ENCODE measurements at regions not wholly inside any gene's neighbourhood (a gene's known extent, or its start where the extent isn't known, plus 50 kb on each side); places are given as distances from the start of the nearest gene placed in this dataset.

GRCh38 chr9:86837345-86837744 is 110.0 kb downstream of the GAS1 start:
- TF ChIP-seq, protein P1, sequence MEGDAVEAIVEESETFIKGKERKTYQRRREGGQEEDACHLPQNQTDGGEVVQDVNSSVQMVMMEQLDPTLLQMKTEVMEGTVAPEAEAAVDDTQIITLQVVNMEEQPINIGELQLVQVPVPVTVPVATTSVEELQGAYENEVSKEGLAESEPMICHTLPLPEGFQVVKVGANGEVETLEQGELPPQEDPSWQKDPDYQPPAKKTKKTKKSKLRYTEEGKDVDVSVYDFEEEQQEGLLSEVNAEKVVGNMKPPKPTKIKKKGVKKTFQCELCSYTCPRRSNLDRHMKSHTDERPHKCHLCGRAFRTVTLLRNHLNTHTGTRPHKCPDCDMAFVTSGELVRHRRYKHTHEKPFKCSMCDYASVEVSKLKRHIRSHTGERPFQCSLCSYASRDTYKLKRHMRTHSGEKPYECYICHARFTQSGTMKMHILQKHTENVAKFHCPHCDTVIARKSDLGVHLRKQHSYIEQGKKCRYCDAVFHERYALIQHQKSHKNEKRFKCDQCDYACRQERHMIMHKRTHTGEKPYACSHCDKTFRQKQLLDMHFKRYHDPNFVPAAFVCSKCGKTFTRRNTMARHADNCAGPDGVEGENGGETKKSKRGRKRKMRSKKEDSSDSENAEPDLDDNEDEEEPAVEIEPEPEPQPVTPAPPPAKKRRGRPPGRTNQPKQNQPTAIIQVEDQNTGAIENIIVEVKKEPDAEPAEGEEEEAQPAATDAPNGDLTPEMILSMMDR (IDR thresholded peaks at IDR 0.05) = no peak
- no peak for TF ChIP-seq POLR2A (IDR thresholded peaks at IDR 0.05)
